Brain microvascular endothelial cell (primary cell): ENCODE measurements at regions not wholly inside any gene's neighbourhood (a gene's known extent, or its start where the extent isn't known, plus 50 kb on each side); places are given as distances from the start of the nearest gene placed in this dataset.

Source experiments
- DNase-seq: peaks from one replicate; pipeline ENCODE4 v3.0.0-alpha.2; 2020
- H3K27ac ChIP-seq: fragments of 250-450 bp; sonication (Bioruptor Pico); 2 replicates; pipeline ENCODE4 v1.5.1; 2020; ENCODE audit warnings: mild to moderate bottlenecking, moderate library complexity
- H3K27me3 ChIP-seq: fragments of 250-450 bp; sonication (Bioruptor Pico); replicated peaks from 2 replicates; pipeline ENCODE4 v1.5.1; 2020; ENCODE audit warnings: mild to moderate bottlenecking
- H3K36me3 ChIP-seq: fragments of 250-450 bp; sonication (Bioruptor Pico); replicated peaks from 2 replicates; pipeline ENCODE4 v1.5.1; 2020; ENCODE audit warnings: mild to moderate bottlenecking
- H3K4me3 ChIP-seq: 2 replicates; pipeline ENCODE4 v1.5.1; 2011; ENCODE audit warnings: low read depth, mild to moderate bottlenecking, control low read depth, low read length, moderate library complexity
- in situ Hi-C: cut with HindIII; loops from 2 replicates; pipeline ENCODE4 v1.10.0; 2017; ENCODE audit warnings: low sequenced_read_pairs, low pct_ligation_motif_present
- TF ChIP-seq, protein P1 (sequence below): IDR thresholded peaks from 2 replicates; pipeline ENCODE4 v1.5.1; 2011; ENCODE audit warnings: low read depth, mild to moderate bottlenecking, moderate library complexity, low read length, control low read depth, inconsistent platforms; ENCODE audit errors: missing control alignments

DNA sequence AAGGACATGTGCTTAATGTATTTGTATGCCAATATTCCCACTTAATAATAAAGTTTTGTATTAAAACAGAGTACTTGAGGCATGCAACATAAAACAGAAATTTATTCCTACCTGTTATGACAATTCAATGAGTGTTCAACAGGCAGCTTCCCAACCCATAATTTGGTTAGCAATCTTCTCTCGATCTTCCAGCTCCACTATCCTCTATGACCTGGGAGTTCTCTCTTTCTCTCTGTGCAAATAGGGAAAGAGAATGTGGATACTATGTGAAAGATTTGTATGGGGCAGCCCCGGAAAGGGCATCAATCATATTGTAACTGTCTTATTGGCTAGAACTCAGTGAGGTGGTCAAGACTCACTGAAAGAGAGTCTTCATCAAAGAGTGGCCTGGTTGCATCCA, 644.9 kb upstream of the PCDH20 start:
- in situ Hi-C loops: no loop called here
- H3K27me3 ChIP-seq: no peaks in the 10 kb centered on the region
- no peaks in the 10 kb centered on the region for H3K36me3 ChIP-seq
- no peak for DNase-seq
- TF ChIP-seq, protein P1, sequence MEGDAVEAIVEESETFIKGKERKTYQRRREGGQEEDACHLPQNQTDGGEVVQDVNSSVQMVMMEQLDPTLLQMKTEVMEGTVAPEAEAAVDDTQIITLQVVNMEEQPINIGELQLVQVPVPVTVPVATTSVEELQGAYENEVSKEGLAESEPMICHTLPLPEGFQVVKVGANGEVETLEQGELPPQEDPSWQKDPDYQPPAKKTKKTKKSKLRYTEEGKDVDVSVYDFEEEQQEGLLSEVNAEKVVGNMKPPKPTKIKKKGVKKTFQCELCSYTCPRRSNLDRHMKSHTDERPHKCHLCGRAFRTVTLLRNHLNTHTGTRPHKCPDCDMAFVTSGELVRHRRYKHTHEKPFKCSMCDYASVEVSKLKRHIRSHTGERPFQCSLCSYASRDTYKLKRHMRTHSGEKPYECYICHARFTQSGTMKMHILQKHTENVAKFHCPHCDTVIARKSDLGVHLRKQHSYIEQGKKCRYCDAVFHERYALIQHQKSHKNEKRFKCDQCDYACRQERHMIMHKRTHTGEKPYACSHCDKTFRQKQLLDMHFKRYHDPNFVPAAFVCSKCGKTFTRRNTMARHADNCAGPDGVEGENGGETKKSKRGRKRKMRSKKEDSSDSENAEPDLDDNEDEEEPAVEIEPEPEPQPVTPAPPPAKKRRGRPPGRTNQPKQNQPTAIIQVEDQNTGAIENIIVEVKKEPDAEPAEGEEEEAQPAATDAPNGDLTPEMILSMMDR: no peak
- no peak overlapping the region for H3K27ac ChIP-seq
- no peak overlapping the region for H3K4me3 ChIP-seq

DNA sequence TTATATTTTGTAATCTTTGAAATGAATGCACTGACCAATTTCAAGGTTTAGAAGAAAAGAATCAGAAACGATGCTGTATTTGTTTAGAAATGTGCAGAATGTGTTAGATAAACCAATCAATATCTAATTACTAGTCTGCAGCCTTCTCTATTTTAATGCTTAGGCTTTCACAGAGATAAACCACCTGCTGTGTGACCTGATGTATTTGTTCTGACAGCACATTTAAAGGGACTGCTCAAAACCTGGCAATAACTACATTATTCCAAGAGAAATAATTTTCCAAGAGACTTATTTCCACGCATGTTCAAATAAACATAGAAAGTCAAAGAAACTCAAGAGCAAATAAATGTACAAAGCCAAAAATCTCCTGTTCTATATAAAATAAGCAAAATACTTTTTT, 641.6 kb upstream of the PCDH20 start:
- H3K27me3 ChIP-seq: no peaks in the 10 kb centered on the region
- no peak for DNase-seq
- H3K27ac ChIP-seq: no peak overlapping the region
- in situ Hi-C loops: no loop called here
- TF ChIP-seq, protein P1: no peak
- no peaks in the 10 kb centered on the region for H3K36me3 ChIP-seq
- no peak overlapping the region for H3K4me3 ChIP-seq

DNA sequence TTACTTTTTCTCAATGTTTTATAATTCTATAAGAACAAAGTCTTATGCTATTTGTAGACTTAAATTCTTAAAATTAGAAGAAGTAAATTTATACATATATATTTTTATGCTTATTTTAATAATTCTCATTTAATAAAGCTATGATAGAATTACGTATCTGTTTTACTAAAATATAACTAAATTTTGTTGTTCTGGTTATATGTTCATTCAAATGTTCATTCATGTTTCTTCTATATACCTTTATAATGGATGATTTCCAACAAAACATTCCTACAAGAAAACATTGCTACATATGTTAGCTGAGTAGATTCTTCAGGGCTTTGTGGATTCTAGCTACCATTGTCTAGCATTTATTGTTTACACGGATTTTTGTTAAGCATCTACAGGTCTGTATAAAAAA, 634.3 kb upstream of the PCDH20 start:
- Histone ChIP-seq H3K4me3 (no peak overlapping the region), H3K36me3 (no peaks in the 10 kb centered on the region), H3K27ac (no peak overlapping the region), H3K27me3 (no peaks in the 10 kb centered on the region)
- DNase-seq: no peak
- in situ Hi-C loops: no loop called here
- TF ChIP-seq, protein P1: no peak

DNA sequence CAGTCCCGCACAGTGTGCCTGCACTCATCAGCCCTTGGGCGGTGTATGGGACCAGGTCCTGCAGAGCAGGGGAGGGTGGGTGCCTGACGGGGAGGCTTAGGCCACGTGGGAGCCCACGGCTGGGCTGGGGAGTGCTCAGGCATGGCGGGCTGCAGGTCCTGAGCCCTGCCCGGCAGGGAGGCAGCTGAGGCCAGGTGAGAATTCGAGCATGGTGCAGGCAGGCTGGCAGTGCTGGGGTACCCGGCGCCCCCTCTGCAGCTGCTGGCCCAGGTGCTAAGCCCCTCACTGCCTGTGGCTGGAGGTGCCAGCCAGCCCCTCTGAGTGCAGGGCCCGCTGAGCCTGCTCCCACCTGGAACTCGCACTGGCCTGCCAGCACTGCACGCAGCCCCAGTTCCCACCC, 630.9 kb upstream of the PCDH20 start:
- TF ChIP-seq, protein P1: no peak
- Histone ChIP-seq H3K4me3 (no peak overlapping the region), H3K36me3 (no peaks in the 10 kb centered on the region), H3K27ac (no peak overlapping the region), H3K27me3 (no peaks in the 10 kb centered on the region)
- DNase-seq: no peak
- in situ Hi-C loops: no loop called here

DNA sequence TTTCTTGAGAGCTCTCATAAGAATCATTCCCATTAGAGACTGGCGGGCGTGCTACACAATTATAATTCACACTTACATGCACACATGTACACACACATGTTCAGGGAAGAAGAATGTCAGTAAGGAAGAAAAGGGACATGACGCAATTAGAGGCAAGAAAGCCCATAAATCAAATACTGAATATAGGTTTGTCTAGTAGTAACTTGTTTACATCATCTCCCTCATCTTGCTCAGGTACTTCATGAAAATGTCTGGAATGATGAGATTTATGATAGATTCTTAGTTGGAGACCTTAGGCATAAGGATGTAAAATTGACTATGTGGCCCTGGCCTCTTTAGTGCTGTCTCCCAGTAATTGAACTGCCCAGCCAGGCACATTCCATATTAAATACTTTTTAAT, 628.0 kb upstream of the PCDH20 start:
- in situ Hi-C loops: no loop called here
- H3K27me3 ChIP-seq: no peaks in the 10 kb centered on the region
- no peak overlapping the region for H3K4me3 ChIP-seq
- TF ChIP-seq, protein P1: no peak
- H3K36me3 ChIP-seq: no peaks in the 10 kb centered on the region
- no peak for DNase-seq
- no peak overlapping the region for H3K27ac ChIP-seq

DNA sequence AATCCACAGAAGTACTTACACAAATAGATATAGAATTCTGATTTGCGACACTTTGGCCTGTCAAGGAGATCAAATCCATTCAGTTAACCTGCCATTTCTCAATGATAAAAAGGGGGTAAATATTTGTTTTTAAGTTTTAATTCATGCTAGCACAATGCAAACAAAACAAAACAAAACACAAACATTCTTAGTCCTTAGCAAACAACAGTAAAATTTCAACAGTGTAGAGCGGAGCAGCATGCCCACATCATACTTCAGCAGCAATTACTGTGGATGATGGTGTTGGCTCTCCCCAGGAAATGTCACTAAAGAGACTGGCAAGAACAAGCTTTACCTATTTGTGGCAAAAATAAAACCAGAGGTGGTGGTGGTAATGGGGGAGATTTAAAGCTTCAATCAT, 625.2 kb upstream of the PCDH20 start:
- Histone ChIP-seq H3K4me3 (no peak overlapping the region), H3K36me3 (no peaks in the 10 kb centered on the region), H3K27ac (no peak overlapping the region), H3K27me3 (no peaks in the 10 kb centered on the region)
- DNase-seq: no peak
- TF ChIP-seq, protein P1: no peak
- in situ Hi-C loops: no loop called here
